Left lung (tissue), 4 donors: ENCODE measurements at regions not wholly inside any gene's neighbourhood (a gene's known extent, or its start where the extent isn't known, plus 50 kb on each side); places are given as distances from the start of the nearest gene placed in this dataset.

Experiments
- ATAC-seq: fragments of 200-7000 bp; cut with Tn5 transposase; one replicate; pipeline ENCODE4 v1.9.1; 2020; ENCODE audit warnings: moderate library complexity
- DNase-seq, 4 donors: peaks; one replicate each; pipeline ENCODE4 v3.0.0-alpha.2; 2013 to 2020
- H3K27ac ChIP-seq, 2 donors: fragments of 200-600 bp; sonication (generic) in 1 of 2; one replicate each; pipeline versions ENCODE4 v1.5.0 to v1.8.0; 2020 to 2021
- H3K27me3 ChIP-seq, 2 donors: fragments of 200-600 bp; sonication (generic) in 1 of 2; one replicate each; pipeline versions ENCODE4 v1.5.0 to v1.8.0; 2020 to 2021
- H3K36me3 ChIP-seq, 2 donors: fragments of 200-600 bp; sonication (generic) in 1 of 2; one replicate each; pipeline versions ENCODE4 v1.5.0 to v1.8.0; 2020 to 2021
- H3K4me1 ChIP-seq, 2 donors: fragments of 200-600 bp; one replicate each; pipeline ENCODE4 v1.8.0; 2021
- H3K4me3 ChIP-seq, 2 donors: fragments of 200-600 bp; sonication (generic) in 1 of 2; one replicate each; pipeline versions ENCODE4 v1.5.0 to v1.8.0; 2020 to 2021; ENCODE audit warnings: mild to moderate bottlenecking in 1 of 2
- H3K9me3 ChIP-seq, 2 donors: fragments of 200-600 bp; sonication (generic) in 1 of 2; one replicate each; pipeline versions ENCODE4 v1.5.0 to v1.8.0; 2020 to 2021
- CTCF ChIP-seq, 2 donors: fragments of 200-600 bp; sonication (generic) in 1 of 2; IDR thresholded peaks; one replicate each; pipeline versions ENCODE4 v1.5.0 to v1.8.0; 2021; ENCODE audit warnings: antibody characterized with exemption in 2 of 2
- intact Hi-C, 2 donors: fragments of 100-400 bp; cut with DNase I; formaldehyde crosslinking; loops; one replicate each; pipeline versions ENCODE4 v1.11.2 to v1.14.2; 2022
- donor health status: DM: no; HTN: yes; CAD: no.
- donor health status: DM: no; HTN: no; CAD: no.

- no peaks in the 10 kb centered on the region for H3K27me3 ChIP-seq
- H3K27ac ChIP-seq = no peak overlapping the region
- no peak for TF ChIP-seq CTCF (IDR thresholded peaks at IDR 0.05)
- DNase-seq = no peak
- no peaks in the 10 kb centered on the region for H3K36me3 ChIP-seq
- H3K4me1 ChIP-seq = no peaks in the 10 kb centered on the region
- H3K9me3 ChIP-seq = peaks cover 0 to 47% of the 10 kb centered on the region in 2 donors
- no peak overlapping the region for H3K4me3 ChIP-seq
- ATAC-seq = no peak
- intact Hi-C loops = no loop called here
These were observed 532.2 kb upstream of the SGCD start for GRCh38 chr5:155794795-155795194.

GRCh38 chr5:155799308-155799707 is 527.7 kb upstream of the SGCD start:
- ATAC-seq (no peak), DNase-seq (no peak)
- no peaks in the 10 kb centered on the region for H3K36me3 ChIP-seq
- no peaks in the 10 kb centered on the region for H3K4me1 ChIP-seq
- peaks cover 0 to 21% of the 10 kb centered on the region in 2 donors for H3K9me3 ChIP-seq
- H3K27me3 ChIP-seq = no peaks in the 10 kb centered on the region
- TF ChIP-seq CTCF (IDR thresholded peaks at IDR 0.05) = no peak
- intact Hi-C loops = no loop called here
- H3K27ac ChIP-seq = no peak overlapping the region
- H3K4me3 ChIP-seq = no peak overlapping the region

- no peak overlapping the region for H3K27ac ChIP-seq
- H3K9me3 ChIP-seq = no peaks in the 10 kb centered on the region
- TF ChIP-seq CTCF (IDR thresholded peaks at IDR 0.05) = no peak
- intact Hi-C loops = no loop called here
- H3K4me3 ChIP-seq = no peak overlapping the region
- no peaks in the 10 kb centered on the region for H3K36me3 ChIP-seq
- DNase-seq = no peak
- no peaks in the 10 kb centered on the region for H3K4me1 ChIP-seq
- no peak for ATAC-seq
- H3K27me3 ChIP-seq = no peaks in the 10 kb centered on the region
These were observed 518.9 kb upstream of the SGCD start for GRCh38 chr5:155807884-155808576.

GRCh38 chr5:155815248-155815647 is 511.7 kb upstream of the SGCD start:
- TF ChIP-seq CTCF (IDR thresholded peaks at IDR 0.05) = no peak
- DNase-seq (no peak), ATAC-seq (no peak)
- Histone ChIP-seq H3K36me3 (no peaks in the 10 kb centered on the region), H3K27me3 (no peaks in the 10 kb centered on the region), H3K4me1 (no peaks in the 10 kb centered on the region), H3K9me3 (no peaks in the 10 kb centered on the region), H3K4me3 (no peak overlapping the region), H3K27ac (no peak overlapping the region)
- intact Hi-C loops = no loop called here

GRCh38 chr5:155822177-155822576 is 504.8 kb upstream of the SGCD start:
- ATAC-seq (no peak), DNase-seq (no peak)
- no peak for TF ChIP-seq CTCF (IDR thresholded peaks at IDR 0.05)
- Histone ChIP-seq H3K36me3 (no peaks in the 10 kb centered on the region), H3K27ac (no peak overlapping the region), H3K9me3 (no peaks in the 10 kb centered on the region), H3K4me1 (no peaks in the 10 kb centered on the region), H3K4me3 (no peak overlapping the region), H3K27me3 (no peaks in the 10 kb centered on the region)
- intact Hi-C loops = no loop called here
